Uterus (tissue), 2 donors: ENCODE measurements at regions not wholly inside any gene's neighbourhood (a gene's known extent, or its start where the extent isn't known, plus 50 kb on each side); places are given as distances from the start of the nearest gene placed in this dataset.

Experiments used
- CTCF ChIP-seq, 4 experiments: fragments of 200-600 bp in 2 of 4; fragments of 450-650 bp in 2 of 4; sonication (generic) in 2 of 4; IDR thresholded peaks; one replicate each; pipeline ENCODE4 v1.5.1; 2016 to 2019; ENCODE audit warnings: antibody characterized with exemption in 4 of 4, mild to moderate bottlenecking in 2 of 4, moderate library complexity in 1 of 4
- POLR2A ChIP-seq, 2 donors: fragments of 450-650 bp; IDR thresholded peaks; one replicate each; pipeline ENCODE4 v1.6.1; 2016; ENCODE audit warnings: antibody characterized with exemption in 2 of 2, mild to moderate bottlenecking in 1 of 2, moderate library complexity in 1 of 2

GRCh38 chr2:122745603-122746002 is 990.2 kb downstream of the TSN start:
- TF ChIP-seq CTCF (IDR thresholded peaks at IDR 0.05) = no peak
- TF ChIP-seq POLR2A (IDR thresholded peaks at IDR 0.05) = no peak
